Ishikawa (cell line): ENCODE measurements at regions not wholly inside any gene's neighbourhood (a gene's known extent, or its start where the extent isn't known, plus 50 kb on each side); places are given as distances from the start of the nearest gene placed in this dataset.

Source experiments
- CEBPB ChIP-seq: IDR thresholded peaks from 2 replicates; pipeline ENCODE4 v1.6.1; 2012
- CREB1 ChIP-seq: IDR thresholded peaks from 2 replicates; pipeline ENCODE4 v1.6.1; 2012; ENCODE audit warnings: low read depth
- EGR1 ChIP-seq: IDR thresholded peaks from 2 replicates; pipeline ENCODE4 v1.6.1; 2012
- EP300 ChIP-seq: IDR thresholded peaks from 2 replicates; pipeline ENCODE4 v1.6.1; 2012; ENCODE audit warnings: borderline replicate concordance
- FOXM1 ChIP-seq: IDR thresholded peaks from 2 replicates; pipeline ENCODE4 v1.6.1; 2012; ENCODE audit warnings: low read depth, borderline replicate concordance
- MAX ChIP-seq: IDR thresholded peaks from 2 replicates; pipeline ENCODE4 v1.6.1; 2012
- NFIC ChIP-seq: IDR thresholded peaks from 2 replicates; pipeline ENCODE4 v1.6.1; 2012
- RAD21 ChIP-seq: IDR thresholded peaks from 2 replicates; pipeline ENCODE4 v1.6.1; 2012; ENCODE audit warnings: low read depth
- REST ChIP-seq: IDR thresholded peaks from 2 replicates; pipeline ENCODE4 v1.6.1; 2012; ENCODE audit warnings: low read depth, mild to moderate bottlenecking
- TAF1 ChIP-seq: IDR thresholded peaks from 2 replicates; pipeline ENCODE4 v1.6.1; 2012; ENCODE audit warnings: low read depth, mild to moderate bottlenecking
- TCF12 ChIP-seq: IDR thresholded peaks from 2 replicates; pipeline ENCODE4 v1.6.1; 2012; ENCODE audit warnings: low read depth
- USF1 ChIP-seq: IDR thresholded peaks from 2 replicates; pipeline ENCODE4 v1.6.1; 2012
- ZBTB7A ChIP-seq: IDR thresholded peaks from 2 replicates; pipeline ENCODE4 v1.6.1; 2012; ENCODE audit warnings: low read depth

GRCh38 chr7:46791188-46791587 is 790.7 kb downstream of the TNS3 start:
- TF ChIP-seq MAX (no peak), EGR1 (no peak), EP300 (no peak), ZBTB7A (no peak), RAD21 (no peak), TAF1 (no peak), FOXM1 (no peak), CEBPB (no peak), USF1 (no peak), REST (no peak), NFIC (no peak), TCF12 (no peak), CREB1 (no peak)
